Neural progenitor cell (in vitro differentiated cells): ENCODE measurements at regions not wholly inside any gene's neighbourhood (a gene's known extent, or its start where the extent isn't known, plus 50 kb on each side); places are given as distances from the start of the nearest gene placed in this dataset.

Experiments
- CTCF ChIP-seq: fragments of 200-600 bp; sonication (generic); IDR thresholded peaks from 2 replicates; pipeline ENCODE4 v1.5.1; 2017; ENCODE audit warnings: antibody characterized with exemption, mild to moderate bottlenecking
- EZH2phosphoT487 ChIP-seq: fragments of 200-600 bp; sonication (generic); IDR thresholded peaks from 2 replicates; pipeline ENCODE4 v1.6.1; 2017; ENCODE audit warnings: antibody characterized with exemption

GRCh38 chr22:27495325-27495724 lies 306.2 kb downstream of the MN1 start:
- TF ChIP-seq CTCF (no peak), EZH2phosphoT487 (no peak)
